H1 (cell line): ENCODE measurements at regions not wholly inside any gene's neighbourhood (a gene's known extent, or its start where the extent isn't known, plus 50 kb on each side); places are given as distances from the start of the nearest gene placed in this dataset.

Experiments
- CEBPB ChIP-seq: IDR thresholded peaks from 2 replicates; pipeline ENCODE4 v1.6.1; 2012; ENCODE audit warnings: low read depth, low read length
- MAX ChIP-seq: IDR thresholded peaks from 2 replicates; pipeline ENCODE4 v1.6.1; 2012; ENCODE audit warnings: inconsistent platforms
- RFX5 ChIP-seq: IDR thresholded peaks from 2 replicates; pipeline ENCODE4 v1.6.1; 2011; ENCODE audit warnings: low read depth, low read length, improper control_type of control experiment, borderline replicate concordance
- SAP30 ChIP-seq: fragments of 300-600 bp; sonication (generic); IDR thresholded peaks from 2 replicates; pipeline ENCODE4 v1.7.1; 2012; ENCODE audit warnings: low read length, moderate library complexity, mild to moderate bottlenecking, inconsistent platforms; ENCODE audit not compliant: insufficient read depth, insufficient replicate concordance
- TEAD4 ChIP-seq: IDR thresholded peaks from 2 replicates; pipeline ENCODE4 v1.6.1; 2012; ENCODE audit warnings: low read depth, low read length, inconsistent platforms, mixed read lengths

- TF ChIP-seq CEBPB: no peak
- no peak for TF ChIP-seq TEAD4
- TF ChIP-seq RFX5: no peak
- TF ChIP-seq MAX: no peak
- TF ChIP-seq SAP30: no peak
These were observed 107.6 kb downstream of the MSX2 start (continued) for GRCh38 chr5:174832025-174832424.
